H4 (cell line): ENCODE measurements at regions not wholly inside any gene's neighbourhood (a gene's known extent, or its start where the extent isn't known, plus 50 kb on each side); places are given as distances from the start of the nearest gene placed in this dataset.
"Not testable (repeated sequence)": the region's sequence is repeated elsewhere in the genome, so short reads cannot be mapped to it uniquely, and the experiment has no call there.

Experiments used
- DNase-seq: peaks from one replicate; pipeline ENCODE4 v3.0.0-alpha.2; 2015; ENCODE audit warnings: low spot score

DNA sequence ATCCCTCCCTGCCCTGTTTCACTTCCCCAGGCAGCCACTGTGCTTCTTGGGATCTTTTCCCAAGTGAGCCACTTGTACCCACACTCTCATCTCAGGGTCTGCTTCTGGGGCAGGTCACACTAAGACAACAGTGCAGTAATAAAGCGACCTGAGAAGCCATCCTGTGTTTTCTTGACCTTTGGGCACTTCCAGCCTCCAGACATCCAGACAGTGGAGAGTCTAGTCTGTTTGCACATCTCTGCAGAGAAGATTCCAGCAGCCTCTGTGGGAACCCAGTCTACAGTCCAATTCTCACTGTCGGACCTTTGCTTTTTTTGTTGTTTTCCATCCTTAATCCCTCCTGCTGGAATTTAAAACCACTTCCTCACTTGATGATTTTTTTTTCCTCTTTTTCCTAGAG lies 50.3 kb upstream of the ATP6AP2 start:
- DNase-seq: no peak

DNA sequence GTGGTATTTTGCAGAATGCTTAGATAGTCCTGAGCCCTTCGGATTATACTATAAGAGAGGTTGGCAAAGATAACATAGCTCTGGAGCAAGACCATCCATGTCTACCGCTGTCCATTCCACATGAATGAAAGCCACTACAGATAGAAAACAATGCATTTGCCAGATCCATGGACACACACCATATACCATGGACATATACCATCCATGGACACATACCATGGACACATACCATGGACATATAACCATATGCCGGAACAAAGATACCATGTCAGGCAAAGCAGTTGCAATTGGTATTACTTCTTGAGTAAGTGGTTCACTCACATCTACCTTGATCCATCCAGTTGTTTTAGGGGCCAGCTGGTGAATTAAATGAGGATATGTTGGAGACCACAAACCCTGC lies 53.2 kb upstream of the ATP6AP2 start:
- DNase-seq: no peak

DNA sequence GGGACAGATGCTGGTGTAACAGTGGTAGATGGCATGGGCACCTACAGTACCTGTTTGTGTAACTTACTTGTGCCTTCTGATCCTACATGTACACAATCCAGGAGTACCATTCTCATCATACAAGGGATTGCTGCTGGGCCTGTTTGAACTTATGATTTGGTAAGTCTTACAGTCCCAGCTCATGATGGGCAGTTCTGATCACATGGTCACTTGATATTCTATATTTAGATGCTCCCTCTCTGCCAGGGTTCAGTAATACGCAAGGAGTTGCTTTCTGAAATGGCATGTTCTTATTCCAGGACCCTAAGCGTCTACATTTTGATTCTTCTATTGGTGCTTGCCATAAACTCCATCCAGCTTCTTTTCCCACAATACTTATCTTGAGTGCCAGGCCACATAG lies 54.4 kb upstream of the ATP6AP2 start:
- DNase-seq: no peak

DNA sequence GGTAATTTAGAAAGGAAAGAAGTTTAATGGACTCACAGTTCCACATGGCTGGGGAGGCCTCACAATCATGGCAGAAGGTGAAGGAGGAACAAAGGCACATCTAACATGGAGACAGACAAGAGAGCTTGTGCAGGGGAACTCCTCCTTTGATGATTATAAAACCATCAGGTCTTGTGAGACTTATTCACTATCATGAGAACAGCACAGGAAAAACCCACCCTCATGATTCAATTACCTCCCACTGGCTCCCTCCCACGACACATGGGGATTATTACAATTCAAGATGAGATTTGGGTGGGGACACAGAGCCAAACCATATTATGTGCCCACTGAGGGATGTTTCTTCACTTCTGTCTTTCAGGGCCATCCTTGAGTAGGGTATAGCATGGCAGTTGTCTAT lies 54.9 kb upstream of the ATP6AP2 start:
- not testable (repeated sequence) for DNase-seq

DNA sequence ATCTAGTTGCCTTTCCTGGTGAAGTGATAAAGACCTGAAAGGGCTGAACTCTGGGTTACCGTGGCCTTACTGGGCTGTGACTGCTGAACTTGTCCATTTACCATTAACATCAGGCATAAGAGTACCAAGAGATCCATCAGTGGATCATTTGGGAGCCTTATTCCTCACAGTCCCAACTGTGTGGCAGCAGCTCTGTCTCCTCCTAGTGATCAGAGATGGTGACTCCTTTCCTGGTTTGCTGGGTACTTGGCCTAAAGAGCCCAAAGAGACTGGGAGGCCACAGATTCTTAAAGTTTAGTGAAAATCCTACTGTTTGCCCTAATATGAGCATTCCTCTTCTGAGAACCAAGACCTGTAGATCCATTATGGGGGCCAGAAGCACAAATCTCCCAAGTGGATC lies 56.3 kb upstream of the ATP6AP2 start:
- DNase-seq: no peak

DNA sequence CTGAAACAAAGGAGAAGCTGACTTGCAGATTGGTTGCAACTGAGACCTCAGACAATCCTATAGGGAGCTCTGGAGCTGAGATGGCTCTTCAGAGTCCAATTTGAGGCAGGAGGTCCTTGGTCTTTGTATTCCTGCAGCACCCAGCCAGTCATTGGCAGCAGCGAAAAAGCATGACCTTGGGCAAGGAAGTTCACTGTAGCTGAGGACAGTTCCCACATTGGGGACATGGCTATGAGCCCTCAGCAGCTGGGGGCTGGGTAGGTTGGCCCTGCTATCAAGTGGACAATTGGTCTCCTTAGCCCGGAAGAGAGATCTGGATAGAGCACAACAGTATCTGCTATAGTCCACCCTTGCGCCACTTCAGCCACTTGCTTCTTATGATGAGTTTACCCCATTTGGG lies 56.9 kb upstream of the ATP6AP2 start:
- DNase-seq: no peak

DNA sequence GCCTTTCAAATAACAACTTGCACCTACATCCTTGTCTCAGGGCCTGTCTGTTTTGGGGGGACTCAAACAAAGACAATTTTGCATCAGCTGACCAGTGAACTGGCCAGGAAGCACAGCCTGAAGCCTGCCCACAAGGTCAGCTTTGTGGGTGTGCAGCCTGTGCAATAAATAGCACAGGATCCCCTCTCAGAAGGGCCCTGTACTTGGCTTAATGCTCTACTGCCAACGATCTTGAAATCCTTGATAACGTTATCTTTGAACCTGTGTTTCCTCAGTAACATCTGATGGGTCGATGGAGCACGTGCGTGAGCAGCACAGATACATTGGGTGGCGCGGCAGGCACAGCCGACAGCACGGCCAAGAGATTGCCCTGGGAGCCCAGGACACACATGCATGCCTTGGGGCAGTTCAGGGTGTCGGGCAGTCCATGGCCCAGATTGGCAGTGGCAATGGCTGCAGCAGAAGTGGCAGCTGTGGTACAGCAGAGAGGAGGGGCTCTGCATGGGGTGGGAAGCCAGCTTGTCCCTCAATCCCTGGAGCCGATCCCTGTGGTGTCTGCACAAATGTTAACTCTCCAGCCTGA lies 58.8 kb upstream of the ATP6AP2 start:
- no peak for DNase-seq

DNA sequence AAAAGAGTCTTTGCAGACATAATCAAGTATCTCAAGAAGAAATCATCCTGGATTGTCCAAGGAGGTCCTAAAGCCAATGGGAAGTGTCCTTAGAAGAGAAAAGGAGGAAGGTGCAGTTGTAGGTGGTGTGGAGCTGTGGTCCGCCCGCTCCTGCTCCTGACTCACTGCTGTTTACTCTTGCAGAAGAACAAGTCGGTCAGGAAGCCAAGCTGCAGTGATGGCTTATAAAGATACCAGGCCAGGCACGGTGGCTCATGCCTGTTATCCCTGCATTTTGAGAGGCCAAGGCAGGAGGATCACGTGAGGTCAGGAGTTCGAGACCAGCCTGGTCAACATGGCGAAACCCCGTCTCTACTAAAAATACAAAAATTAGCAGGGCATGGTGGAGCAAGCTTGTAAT lies 66.4 kb upstream of the ATP6AP2 start:
- no peak for DNase-seq

DNA sequence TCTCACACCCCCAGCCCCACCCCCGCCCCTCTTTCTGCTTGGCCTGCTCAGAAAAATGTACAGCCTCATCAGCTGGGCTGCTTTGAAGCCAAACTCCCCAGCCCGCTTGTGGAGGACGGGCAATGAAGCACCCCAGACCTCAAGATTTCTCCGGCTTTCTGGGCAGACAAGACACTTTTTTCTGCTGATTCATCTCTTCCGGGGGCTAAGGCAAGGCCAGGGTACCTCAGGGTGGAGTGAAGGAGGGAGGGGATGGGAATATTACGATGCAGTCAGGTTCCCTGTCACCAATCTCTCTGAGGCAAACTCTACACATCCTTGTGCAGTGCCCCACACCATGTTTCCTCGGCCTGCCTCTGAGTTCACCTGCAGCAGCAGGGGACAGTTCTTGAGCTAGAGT lies 66.9 kb upstream of the ATP6AP2 start:
- DNase-seq: no peak

DNA sequence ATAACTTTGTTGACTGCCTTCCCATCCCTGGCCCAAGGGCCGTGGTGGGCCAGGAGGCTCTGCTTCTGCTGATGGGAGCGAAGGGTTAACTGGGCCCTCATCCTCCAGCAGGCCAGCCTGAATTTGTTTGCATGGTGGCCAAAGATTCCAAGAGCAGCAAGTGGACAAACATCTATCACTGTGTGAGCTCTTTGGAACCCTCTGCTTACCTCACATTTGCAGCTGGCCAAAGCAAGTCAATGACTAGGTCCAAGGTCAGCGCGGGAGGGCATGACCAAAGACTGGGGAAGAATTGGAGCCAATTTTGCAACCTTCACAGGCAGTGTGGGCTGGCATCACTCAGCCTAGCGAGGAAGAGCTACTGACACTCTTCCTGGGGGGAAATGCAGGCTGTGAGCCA lies 67.8 kb upstream of the ATP6AP2 start:
- DNase-seq: no peak

DNA sequence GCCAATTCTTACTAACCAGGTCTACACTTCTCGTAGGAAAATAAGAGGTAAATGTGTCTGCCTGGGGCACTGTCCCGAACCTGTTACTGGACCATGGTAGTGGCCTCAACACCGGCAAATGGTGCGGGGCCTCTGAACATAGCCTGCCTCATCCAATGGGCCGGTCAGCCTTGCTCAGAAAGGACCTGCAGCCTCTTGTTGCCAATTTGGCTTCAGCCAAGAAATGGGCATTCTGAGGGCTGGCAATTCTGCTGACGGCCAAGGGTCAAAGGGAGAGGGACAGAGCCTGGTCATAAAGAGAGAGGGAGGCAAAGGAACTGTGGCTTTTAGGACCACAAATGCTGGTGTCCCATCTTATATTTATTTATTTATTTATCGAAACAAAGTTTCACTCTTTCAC lies 69.5 kb upstream of the ATP6AP2 start:
- no peak for DNase-seq

DNA sequence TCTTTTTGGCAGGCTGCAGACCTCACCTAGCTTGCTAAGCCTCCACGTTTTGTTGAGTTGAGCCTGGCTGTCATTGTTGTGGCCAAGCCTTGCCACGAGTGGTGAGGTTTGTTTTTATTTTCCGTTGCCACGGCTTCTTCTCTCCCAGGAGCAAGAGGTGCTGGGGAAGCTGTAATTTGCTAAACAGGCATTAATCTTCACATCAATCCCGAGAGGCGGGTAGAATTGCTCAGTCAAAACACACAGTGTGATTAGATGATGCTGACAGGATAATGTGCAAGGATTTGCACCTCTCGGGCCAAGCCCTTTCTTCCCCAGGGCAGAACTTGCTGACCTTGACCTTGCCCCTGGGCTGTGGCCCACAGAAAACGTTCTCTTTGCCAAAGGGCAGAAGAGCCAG lies 72.2 kb upstream of the ATP6AP2 start:
- DNase-seq: no peak

DNA sequence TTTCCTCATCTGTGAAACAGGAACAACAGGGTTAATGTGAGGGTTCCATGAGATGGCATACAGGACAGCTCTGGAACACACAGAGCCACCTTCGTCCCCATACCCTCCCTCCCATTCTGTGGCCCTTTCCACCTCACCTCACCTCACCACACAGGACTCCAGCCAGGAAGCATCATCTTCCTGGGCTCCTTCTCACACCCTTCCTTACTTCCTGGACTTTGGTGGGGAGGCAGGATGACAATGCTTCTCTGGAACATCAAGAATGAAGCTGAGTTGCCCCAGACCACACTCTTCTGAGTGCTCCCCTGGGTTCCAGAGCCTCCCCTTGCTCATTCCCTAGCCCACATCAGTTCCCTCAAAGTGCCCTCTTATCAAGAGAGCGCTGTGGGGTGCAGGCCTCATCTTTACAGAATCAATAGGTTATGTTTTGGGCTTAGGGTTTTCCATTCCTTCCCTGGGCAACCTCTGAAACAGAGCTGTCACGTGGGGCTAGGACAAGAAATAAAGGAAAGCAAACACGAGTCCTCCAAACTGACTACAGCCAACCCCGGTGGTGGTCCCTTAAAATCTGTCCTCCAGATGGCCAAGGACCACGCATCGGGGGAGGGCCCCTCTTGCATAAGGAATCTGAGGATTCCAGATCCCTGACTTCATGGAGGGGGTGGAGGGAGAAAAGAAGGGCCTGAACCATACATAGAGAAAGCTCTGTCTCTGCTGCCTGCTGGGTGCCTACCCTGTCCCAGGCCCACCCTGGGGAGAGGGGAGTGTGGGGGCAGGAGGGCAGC lies 74.4 kb upstream of the ATP6AP2 start:
- DNase-seq: no peak

DNA sequence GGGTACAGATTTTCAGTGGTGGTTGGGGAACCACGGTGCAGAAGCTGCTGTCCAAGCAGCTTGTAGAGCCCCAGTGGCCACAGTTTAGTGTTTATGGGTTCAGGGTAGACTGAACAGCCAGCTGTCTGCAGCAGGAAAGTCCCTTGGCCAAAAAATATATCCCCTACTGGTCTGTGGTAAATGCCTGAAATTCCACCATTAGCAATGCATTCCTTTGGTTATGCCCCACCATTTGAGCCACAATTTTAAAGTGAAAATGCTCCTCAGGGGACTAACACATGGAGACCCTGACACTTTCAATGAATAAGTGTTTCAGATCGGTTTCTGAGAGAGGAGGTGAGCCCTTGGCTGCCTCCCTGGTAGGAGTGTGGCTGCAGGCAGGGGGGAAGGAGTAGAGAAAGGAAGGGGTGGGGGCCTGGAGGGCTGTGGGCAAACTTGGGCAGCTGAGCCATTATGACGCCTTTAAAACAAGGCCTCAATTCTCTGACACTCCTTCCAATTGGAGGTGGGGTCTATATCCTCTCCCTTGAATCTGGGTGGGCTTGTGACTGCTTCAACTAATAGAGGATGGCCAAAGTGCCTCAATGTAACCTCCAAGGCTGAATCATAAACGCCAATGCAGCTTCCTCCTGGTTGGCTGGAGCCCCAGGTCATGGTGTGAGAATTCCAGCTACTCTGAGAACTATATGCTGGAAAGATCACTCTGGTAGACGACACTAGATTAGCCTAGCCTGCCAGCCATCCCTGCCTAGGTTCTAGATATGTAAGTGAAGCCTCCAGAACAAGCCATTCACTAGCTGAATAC lies 75.8 kb upstream of the ATP6AP2 start:
- peak; percentile 84 for DNase-seq

DNA sequence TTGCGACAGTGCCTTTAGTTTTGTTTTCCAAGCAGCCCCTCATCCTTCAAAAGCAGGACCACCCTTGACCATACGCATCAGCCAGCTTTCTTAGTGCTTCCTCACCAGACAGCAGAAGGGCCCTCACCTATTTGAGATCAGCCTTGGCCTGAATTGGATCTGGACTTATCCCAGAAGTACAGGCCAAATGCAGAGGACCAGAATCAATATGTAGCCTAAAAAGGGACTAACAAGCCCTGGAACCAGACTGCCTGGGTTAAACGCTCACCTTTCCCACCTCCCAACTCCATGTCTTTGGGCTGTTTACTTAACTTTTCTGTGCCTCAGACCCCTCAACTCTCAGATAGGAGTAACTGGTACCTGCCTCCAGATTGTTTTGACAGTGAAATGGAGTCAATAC lies 77.7 kb upstream of the ATP6AP2 start:
- DNase-seq: no peak

DNA sequence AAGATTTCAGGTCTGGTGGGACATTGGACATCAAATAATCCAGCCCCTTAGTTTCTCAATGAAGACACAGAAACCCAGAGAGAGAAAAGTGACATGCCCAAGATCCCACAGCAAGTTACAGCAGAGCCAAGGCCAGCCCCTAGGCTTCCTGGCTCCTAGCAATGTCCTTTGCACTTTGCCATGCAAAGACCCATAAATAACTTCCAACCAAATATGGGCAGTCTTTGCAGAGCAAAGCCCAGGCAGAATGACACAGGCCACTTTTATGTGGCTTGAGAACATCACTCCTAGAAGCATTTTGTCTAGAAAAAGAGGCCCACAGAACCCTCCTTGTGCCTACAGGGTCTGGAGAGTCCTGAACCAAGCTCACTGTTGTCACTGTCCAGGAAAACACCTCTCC lies 78.1 kb upstream of the ATP6AP2 start:
- DNase-seq: no peak

DNA sequence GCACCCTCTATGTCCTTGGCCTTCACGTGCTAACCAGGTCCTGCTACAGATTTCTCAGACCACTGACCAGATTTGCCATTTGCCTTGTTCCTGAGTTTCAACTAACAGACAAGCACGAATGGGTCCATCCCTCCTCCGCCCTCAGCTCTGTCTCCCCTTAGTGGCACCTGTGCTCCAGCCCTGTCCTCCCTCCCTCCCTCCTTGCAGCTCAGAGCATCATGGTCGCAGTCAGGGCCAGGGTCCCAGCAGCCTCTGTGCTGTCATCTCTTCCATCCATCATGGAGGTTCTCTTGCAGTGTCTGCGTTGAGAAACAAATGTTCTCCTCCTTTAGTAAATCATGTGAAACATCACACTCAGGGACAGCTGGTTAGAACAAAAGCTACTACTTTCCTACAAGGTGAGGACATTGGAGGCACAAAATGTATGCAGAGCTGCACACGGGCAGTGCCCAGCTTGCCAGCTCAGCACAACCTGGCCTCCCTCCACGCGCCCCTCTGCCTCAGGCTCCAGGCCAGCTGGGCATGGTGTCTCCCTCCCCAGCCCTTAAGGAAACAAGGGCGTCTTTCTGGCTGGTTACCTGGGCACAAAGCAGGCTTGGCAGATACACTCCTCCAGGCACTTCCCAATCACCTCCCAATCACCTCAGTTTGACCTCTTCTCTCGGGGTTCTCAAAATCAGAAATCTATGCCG lies 79.5 kb upstream of the ATP6AP2 start:
- no peak for DNase-seq

DNA sequence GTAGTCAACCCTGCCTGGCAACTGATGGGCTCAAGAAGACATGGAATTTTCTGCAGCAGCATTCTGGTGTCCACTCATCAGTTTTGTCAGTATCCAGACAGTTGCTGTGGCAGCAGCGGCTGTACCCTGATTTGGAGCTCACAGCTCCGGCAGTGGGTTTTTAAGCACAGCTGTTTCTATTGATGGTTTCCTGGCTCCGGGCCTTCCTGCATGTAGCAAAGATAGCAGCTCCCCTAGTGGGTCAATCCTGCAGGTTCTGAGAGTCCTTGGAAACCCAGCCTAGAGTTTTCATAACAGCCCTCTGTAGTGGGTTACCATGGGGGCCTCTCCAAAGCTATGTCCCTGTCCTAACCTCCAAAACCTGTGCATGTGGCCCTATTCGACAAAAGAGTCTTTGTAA lies 84.0 kb upstream of the ATP6AP2 start:
- no peak for DNase-seq

DNA sequence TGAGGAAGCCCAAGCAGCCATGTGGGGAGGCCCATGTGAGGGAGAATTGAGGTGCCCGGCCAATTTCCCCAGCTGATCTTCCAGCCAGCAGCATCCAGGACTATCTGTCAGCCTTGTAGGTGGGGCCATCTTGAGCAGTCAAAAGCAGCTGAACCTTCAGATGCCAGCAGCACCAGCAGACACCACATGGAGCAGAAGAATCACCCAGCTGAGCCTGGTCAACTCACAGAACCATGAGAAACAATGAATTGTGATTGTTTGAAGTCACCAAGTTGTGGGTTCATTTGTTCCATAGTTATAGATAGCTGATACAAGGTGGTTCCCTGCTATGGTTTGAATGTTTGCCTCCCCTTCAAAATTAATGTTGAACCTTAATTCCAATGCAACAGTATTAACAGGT lies 85.1 kb upstream of the ATP6AP2 start:
- DNase-seq: no peak

DNA sequence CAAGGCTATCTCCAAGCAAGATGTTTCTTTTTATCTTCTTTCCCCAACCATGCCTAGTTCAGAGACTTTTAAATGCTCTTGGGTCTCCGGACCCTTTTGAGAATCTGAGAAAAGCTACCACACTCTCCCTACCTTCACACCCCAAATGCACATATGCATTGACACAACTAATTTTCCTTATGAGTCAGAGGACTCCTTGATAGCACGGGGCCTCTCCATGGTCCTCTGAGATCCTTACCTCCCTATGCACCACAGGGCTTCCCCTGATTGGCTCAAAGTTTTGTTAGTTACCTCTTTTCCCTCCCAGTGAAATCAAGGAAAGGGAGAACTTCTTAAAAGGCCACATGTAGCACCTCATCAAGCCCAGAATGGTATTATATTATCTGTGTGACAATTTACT lies 86.8 kb upstream of the ATP6AP2 start:
- no peak for DNase-seq

DNA sequence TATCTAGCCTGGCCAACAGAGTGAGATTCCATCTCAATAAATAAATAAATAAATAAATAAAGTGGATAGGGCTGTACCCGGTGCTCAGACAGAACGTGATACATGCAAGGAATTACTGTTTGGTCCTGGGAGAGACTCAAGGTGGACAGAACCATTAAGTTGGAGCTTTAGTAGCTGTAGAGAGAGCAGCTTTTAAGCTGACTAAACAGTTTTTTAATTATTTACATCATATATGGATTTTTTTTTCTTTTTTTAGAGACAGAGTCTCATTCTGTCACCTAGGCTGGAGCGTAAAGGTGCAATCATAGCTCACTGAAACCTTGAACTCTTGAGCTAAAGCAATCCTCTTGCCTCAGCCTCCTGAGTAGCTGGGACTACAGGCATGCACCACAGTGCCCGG lies 92.5 kb upstream of the ATP6AP2 start:
- DNase-seq: no peak

DNA sequence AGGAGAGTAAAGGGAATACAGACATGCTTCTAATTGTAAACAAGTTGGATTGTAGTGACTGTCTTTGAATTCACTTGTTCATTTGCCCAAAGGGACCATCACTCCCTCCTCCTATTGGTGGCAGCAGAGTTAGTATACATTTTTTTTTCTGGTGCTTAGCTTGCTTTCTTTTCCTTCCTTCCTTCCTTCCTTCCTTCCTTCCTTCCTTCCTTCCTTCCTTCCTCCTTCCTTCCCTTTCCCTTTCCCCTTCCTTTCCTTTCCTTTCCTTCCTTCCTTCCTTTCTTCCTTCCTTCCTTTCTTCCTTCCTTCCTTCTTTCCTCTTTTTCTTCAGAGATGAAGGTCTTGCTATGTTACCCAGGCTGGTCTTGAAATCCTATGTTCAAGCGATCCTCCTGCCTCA lies 94.8 kb upstream of the ATP6AP2 start:
- no peak for DNase-seq
